Astrocyte (in vitro differentiated cells and primary cell): ENCODE measurements at regions not wholly inside any gene's neighbourhood (a gene's known extent, or its start where the extent isn't known, plus 50 kb on each side); places are given as distances from the start of the nearest gene placed in this dataset.

Experiments used
- EZH2 ChIP-seq: IDR thresholded peaks from 2 replicates; pipeline ENCODE4 v1.6.1; 2012; ENCODE audit warnings: mild to moderate bottlenecking, low read length, inconsistent platforms; ENCODE audit not compliant: insufficient read depth
- TF ChIP-seq, protein P1 (sequence below): IDR thresholded peaks from 2 replicates; pipeline ENCODE4 v1.5.1; 2011; ENCODE audit warnings: low read depth, mild to moderate bottlenecking, inconsistent platforms, low read length, moderate library complexity; ENCODE audit not compliant: insufficient read depth

DNA sequence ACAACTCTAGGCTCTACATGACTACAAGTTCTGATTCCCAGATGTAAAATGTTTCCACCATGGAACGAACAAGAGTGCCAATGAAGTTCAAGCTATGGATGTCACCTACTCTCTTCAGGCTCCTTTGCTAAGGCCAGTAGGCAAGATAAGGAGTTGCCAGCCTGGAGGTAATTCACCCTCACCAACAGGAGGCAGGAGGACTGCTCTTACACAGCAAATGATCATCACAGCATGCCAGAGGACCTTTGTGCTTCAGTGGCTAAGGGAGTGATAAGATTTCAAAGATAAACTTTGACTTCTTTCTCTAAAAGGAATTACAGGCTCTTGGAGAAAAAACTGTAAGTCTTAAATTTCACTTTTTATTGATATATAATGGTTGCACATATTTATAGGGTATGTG lies 54.1 kb upstream of the SLC36A4 start:
- TF ChIP-seq, protein P1, sequence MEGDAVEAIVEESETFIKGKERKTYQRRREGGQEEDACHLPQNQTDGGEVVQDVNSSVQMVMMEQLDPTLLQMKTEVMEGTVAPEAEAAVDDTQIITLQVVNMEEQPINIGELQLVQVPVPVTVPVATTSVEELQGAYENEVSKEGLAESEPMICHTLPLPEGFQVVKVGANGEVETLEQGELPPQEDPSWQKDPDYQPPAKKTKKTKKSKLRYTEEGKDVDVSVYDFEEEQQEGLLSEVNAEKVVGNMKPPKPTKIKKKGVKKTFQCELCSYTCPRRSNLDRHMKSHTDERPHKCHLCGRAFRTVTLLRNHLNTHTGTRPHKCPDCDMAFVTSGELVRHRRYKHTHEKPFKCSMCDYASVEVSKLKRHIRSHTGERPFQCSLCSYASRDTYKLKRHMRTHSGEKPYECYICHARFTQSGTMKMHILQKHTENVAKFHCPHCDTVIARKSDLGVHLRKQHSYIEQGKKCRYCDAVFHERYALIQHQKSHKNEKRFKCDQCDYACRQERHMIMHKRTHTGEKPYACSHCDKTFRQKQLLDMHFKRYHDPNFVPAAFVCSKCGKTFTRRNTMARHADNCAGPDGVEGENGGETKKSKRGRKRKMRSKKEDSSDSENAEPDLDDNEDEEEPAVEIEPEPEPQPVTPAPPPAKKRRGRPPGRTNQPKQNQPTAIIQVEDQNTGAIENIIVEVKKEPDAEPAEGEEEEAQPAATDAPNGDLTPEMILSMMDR: no peak
- TF ChIP-seq EZH2: no peak
